ENCODE measurements at regions not wholly inside any gene's neighbourhood (a gene's known extent, or its start where the extent isn't known, plus 50 kb on each side); places are given as distances from the start of the nearest gene placed in this dataset.

DNA sequence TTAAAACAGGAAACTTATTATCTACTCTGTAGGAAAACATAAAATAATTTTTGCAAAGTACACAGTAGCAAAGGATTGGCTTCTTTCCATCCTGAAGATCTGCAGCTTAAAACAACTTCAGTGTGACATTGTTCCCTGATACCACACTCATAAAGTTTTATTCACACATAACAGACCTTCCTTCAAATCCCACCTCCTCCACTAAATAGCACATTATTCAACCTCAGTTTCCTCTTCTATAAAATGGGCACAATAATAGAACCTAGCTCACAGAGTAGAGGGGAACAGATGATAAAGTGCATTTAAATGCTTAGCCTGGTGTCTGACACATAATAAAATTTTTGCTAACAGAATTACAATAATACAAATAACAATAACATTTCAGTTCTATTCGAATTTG is 250.4 kb upstream of the RBBP8 start:
- DNase-seq (ENCODE audit: low read depth in 1 of 2, low spot score in 1 of 2) = no peak
- Histone ChIP-seq H3K27ac (replicated peaks) (no peak overlapping the region), H3K27me3 (ENCODE audit: insufficient read depth, poor library complexity, severe bottlenecking) (peaks cover 18% of the 10 kb centered on the region), H3K4me3 (replicated peaks; ENCODE audit: insufficient read depth, low read length) (no peak overlapping the region)
- TF ChIP-seq, protein P1, sequence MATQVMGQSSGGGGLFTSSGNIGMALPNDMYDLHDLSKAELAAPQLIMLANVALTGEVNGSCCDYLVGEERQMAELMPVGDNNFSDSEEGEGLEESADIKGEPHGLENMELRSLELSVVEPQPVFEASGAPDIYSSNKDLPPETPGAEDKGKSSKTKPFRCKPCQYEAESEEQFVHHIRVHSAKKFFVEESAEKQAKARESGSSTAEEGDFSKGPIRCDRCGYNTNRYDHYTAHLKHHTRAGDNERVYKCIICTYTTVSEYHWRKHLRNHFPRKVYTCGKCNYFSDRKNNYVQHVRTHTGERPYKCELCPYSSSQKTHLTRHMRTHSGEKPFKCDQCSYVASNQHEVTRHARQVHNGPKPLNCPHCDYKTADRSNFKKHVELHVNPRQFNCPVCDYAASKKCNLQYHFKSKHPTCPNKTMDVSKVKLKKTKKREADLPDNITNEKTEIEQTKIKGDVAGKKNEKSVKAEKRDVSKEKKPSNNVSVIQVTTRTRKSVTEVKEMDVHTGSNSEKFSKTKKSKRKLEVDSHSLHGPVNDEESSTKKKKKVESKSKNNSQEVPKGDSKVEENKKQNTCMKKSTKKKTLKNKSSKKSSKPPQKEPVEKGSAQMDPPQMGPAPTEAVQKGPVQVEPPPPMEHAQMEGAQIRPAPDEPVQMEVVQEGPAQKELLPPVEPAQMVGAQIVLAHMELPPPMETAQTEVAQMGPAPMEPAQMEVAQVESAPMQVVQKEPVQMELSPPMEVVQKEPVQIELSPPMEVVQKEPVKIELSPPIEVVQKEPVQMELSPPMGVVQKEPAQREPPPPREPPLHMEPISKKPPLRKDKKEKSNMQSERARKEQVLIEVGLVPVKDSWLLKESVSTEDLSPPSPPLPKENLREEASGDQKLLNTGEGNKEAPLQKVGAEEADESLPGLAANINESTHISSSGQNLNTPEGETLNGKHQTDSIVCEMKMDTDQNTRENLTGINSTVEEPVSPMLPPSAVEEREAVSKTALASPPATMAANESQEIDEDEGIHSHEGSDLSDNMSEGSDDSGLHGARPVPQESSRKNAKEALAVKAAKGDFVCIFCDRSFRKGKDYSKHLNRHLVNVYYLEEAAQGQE (IDR thresholded peaks at IDR 0.05; ENCODE audit: insufficient replicate concordance, low read depth) = no peak
- TF ChIP-seq SPI1 (IDR thresholded peaks at IDR 0.05; ENCODE audit: borderline replicate concordance, low read depth) (no peak), POLR2AphosphoS5 (IDR thresholded peaks at IDR 0.05; ENCODE audit: low read depth) (no peak), GABPA (IDR thresholded peaks at IDR 0.05; ENCODE audit: low read depth) (no peak)
- TF ChIP-seq, protein P2, sequence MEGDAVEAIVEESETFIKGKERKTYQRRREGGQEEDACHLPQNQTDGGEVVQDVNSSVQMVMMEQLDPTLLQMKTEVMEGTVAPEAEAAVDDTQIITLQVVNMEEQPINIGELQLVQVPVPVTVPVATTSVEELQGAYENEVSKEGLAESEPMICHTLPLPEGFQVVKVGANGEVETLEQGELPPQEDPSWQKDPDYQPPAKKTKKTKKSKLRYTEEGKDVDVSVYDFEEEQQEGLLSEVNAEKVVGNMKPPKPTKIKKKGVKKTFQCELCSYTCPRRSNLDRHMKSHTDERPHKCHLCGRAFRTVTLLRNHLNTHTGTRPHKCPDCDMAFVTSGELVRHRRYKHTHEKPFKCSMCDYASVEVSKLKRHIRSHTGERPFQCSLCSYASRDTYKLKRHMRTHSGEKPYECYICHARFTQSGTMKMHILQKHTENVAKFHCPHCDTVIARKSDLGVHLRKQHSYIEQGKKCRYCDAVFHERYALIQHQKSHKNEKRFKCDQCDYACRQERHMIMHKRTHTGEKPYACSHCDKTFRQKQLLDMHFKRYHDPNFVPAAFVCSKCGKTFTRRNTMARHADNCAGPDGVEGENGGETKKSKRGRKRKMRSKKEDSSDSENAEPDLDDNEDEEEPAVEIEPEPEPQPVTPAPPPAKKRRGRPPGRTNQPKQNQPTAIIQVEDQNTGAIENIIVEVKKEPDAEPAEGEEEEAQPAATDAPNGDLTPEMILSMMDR (IDR thresholded peaks at IDR 0.05; ENCODE audit: insufficient read depth, low read length) = no peak

DNA sequence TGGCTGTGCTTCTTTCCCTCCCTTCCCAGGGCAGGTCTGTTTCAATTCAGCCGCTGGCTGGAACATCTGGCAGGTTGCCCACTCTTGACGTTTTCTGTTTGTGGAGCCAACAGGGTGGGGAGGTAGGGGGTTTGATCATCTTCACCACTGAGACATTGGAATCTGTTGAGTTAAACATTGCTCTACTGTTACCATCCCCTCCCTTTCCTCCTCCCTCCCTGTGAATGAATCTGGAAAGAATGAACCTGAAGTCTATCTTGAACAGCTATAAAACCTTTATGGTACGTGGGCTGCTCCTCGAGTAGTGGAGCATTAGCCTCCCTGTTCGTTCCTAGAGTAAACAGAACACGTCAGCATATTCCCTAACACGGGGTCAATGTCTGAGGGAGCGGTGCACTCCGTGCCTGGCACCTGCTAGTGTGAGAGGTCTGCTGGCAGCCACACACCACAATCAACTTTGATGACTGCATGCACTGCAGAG is 249.9 kb upstream of the RBBP8 start:
- Histone ChIP-seq H3K27ac (replicated peaks) (no peak overlapping the region), H3K4me3 (replicated peaks; ENCODE audit: insufficient read depth, low read length) (no peak overlapping the region), H3K27me3 (ENCODE audit: insufficient read depth, poor library complexity, severe bottlenecking) (peaks cover 15% of the 10 kb centered on the region)
- DNase-seq (ENCODE audit: low read depth in 1 of 2, low spot score in 1 of 2) = no peak
- TF ChIP-seq, protein P2 (IDR thresholded peaks at IDR 0.05; ENCODE audit: insufficient read depth, low read length) = no peak
- no peak for TF ChIP-seq POLR2AphosphoS5 (IDR thresholded peaks at IDR 0.05; ENCODE audit: low read depth)
- no peak for TF ChIP-seq GABPA (IDR thresholded peaks at IDR 0.05; ENCODE audit: low read depth)
- TF ChIP-seq SPI1 (IDR thresholded peaks at IDR 0.05; ENCODE audit: borderline replicate concordance, low read depth) = no peak
- TF ChIP-seq, protein P1 (IDR thresholded peaks at IDR 0.05; ENCODE audit: insufficient replicate concordance, low read depth) = no peak

DNA sequence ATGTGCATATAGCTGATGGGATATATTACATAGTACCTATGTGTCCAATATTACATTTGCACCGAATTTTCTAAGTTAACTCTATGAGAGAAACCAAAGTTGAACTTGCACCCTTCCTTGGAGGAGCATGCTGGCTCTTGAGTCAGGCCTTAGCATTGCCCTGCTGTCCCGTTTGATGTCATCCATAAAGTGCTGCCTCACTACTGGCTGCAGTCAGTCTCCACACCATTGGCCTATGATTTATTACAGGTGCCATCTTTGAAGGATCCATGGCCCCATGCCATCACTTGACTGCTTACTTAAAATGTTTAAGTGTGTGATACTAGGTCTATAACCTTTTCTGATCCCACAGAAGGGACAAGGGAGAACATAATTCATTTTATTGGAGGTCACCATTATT is 249.3 kb upstream of the RBBP8 start:
- Histone ChIP-seq H3K4me3 (replicated peaks; ENCODE audit: insufficient read depth, low read length) (no peak overlapping the region), H3K27me3 (ENCODE audit: insufficient read depth, poor library complexity, severe bottlenecking) (peaks cover 15% of the 10 kb centered on the region), H3K27ac (replicated peaks) (no peak overlapping the region)
- TF ChIP-seq, protein P2 (IDR thresholded peaks at IDR 0.05; ENCODE audit: insufficient read depth, low read length) = no peak
- TF ChIP-seq POLR2AphosphoS5 (IDR thresholded peaks at IDR 0.05; ENCODE audit: low read depth) = no peak
- TF ChIP-seq, protein P1 (IDR thresholded peaks at IDR 0.05; ENCODE audit: insufficient replicate concordance, low read depth) = no peak
- no peak for TF ChIP-seq GABPA (IDR thresholded peaks at IDR 0.05; ENCODE audit: low read depth)
- TF ChIP-seq SPI1 (IDR thresholded peaks at IDR 0.05; ENCODE audit: borderline replicate concordance, low read depth) = no peak
- DNase-seq (ENCODE audit: low read depth in 1 of 2, low spot score in 1 of 2) = no peak

Data from HL-60 (cell line).